K562 (cell line): ENCODE measurements at regions not wholly inside any gene's neighbourhood (a gene's known extent, or its start where the extent isn't known, plus 50 kb on each side); places are given as distances from the start of the nearest gene placed in this dataset.

ENCODE experiments used
- ATAC-seq: fragments of 200-7000 bp; cut with Tn5 transposase; 3 replicates; pipeline ENCODE4 v1.9.1; 2020; ENCODE audit warnings: moderate library complexity
- BruUV-seq: library from RNA; stranded (reverse); fragments of 400-500 nt; replicated peaks from 2 replicates; lab custom pipeline; 2021; lab: Mats Ljungman, UMichigan
- CTCF ChIA-PET: fragments of 300-600 bp; formaldehyde crosslinking; extraction: SDS; loops from one replicate; lab custom pipeline; 2021; ENCODE audit warnings: low intra/inter-chr PET ratio; lab: Yijun Ruan, JAX
- POLR2A ChIA-PET: fragments of 300-600, 350-650 bp; sonication (Branson Sonifier 250); formaldehyde crosslinking; extraction: SDS; loops from one replicate; lab custom pipeline; 2021; ENCODE audit warnings: antibody characterized with exemption, inconsistent platforms; lab: Yijun Ruan, JAX
- DNase-seq, 4 experiments: peaks; one replicate each; pipeline versions ENCODE4 v3.0.0 to v3.0.0-alpha.2; 2011 to 2018; ENCODE audit warnings: low spot score in 3 of 4, mixed read lengths in 3 of 4; ENCODE audit errors: extremely low read depth in 1 of 4
- FAIRE-seq: peaks from 2 replicates; lab custom pipeline; 2011; peaks lifted over from hg19 to GRCh38; lab: Jason Lieb, UNC
- H2AFZ ChIP-seq: 2 replicates; pipeline ENCODE4 v1.6.0; 2011; ENCODE audit warnings: low read depth, low read length, control low read depth, inconsistent platforms
- H3K27ac ChIP-seq: fragments of 200-600 bp; 3 replicates; pipeline ENCODE4 v1.8.0; 2011; ENCODE audit warnings: low read depth, mild to moderate bottlenecking, control low read depth, inconsistent platforms, low read length, moderate library complexity, mixed read lengths; ENCODE audit errors: extremely low read depth
- H3K27me3 ChIP-seq, 2 experiments: fragments of 300-600 bp in 1 of 2; 2 replicates in 1 of 2; 3 replicates in 1 of 2; pipeline versions ENCODE4 v1.6.0 to v1.8.0; 2011; ENCODE audit warnings: inconsistent platforms in 2 of 2, low read length in 2 of 2, mild to moderate bottlenecking in 1 of 2, mixed read lengths in 1 of 2, moderate library complexity in 1 of 2; ENCODE audit not compliant: control insufficient read depth in 2 of 2, insufficient read depth in 2 of 2
- H3K36me3 ChIP-seq: fragments of 300-600 bp; 3 replicates; pipeline ENCODE4 v1.8.0; 2011; ENCODE audit warnings: mild to moderate bottlenecking, low read length, inconsistent platforms; ENCODE audit not compliant: control insufficient read depth, insufficient read depth
- H3K4me1 ChIP-seq, 2 experiments: fragments of 200-600 bp in 1 of 2; replicated peaks in 1 of 2; 2 replicates in 1 of 2; 3 replicates in 1 of 2; pipeline versions ENCODE4 v1.5.1 to v1.8.0; 2011; ENCODE audit warnings: inconsistent platforms in 2 of 2, low read length in 2 of 2, mild to moderate bottlenecking in 1 of 2, mixed read lengths in 1 of 2, moderate library complexity in 1 of 2; ENCODE audit not compliant: control insufficient read depth in 2 of 2, insufficient read depth in 2 of 2
- H3K4me2 ChIP-seq: 2 replicates; pipeline ENCODE4 v1.6.1; 2011; ENCODE audit warnings: low read length, control low read depth, inconsistent platforms, mixed read lengths; ENCODE audit not compliant: insufficient read depth
- H3K4me3 ChIP-seq: fragments of 200-600 bp; sonication (generic), shearing (Covaris generic); 2 replicates; pipeline ENCODE4 v1.5.1; 2016; ENCODE audit warnings: control low read depth, inconsistent platforms
- H3K79me2 ChIP-seq: fragments of 200-600 bp; 3 replicates; pipeline ENCODE4 v1.8.0; 2011; ENCODE audit warnings: low read length, inconsistent platforms; ENCODE audit not compliant: control insufficient read depth, insufficient read depth
- H3K9ac ChIP-seq, 2 experiments: 2 replicates each; pipeline versions ENCODE4 v1.6.0 to v1.6.1; 2011; ENCODE audit warnings: low read depth in 2 of 2, low read length in 2 of 2, control low read depth in 1 of 2, inconsistent platforms in 1 of 2, mild to moderate bottlenecking in 1 of 2, mixed read lengths in 1 of 2; ENCODE audit not compliant: insufficient read depth in 1 of 2
- H3K9me1 ChIP-seq: one replicate; pipeline ENCODE4 v1.6.0; 2011; ENCODE audit warnings: inconsistent platforms, mild to moderate bottlenecking, low read length, moderate library complexity; ENCODE audit not compliant: control insufficient read depth, insufficient read depth
- H3K9me3 ChIP-seq: replicated peaks from 2 replicates; pipeline ENCODE4 v1.5.1; 2011; ENCODE audit warnings: low read depth, low read length, inconsistent platforms; ENCODE audit not compliant: control insufficient read depth, insufficient read depth
- H4K20me1 ChIP-seq: replicated peaks from 2 replicates; pipeline ENCODE4 v1.6.1; 2011; ENCODE audit warnings: low read length, inconsistent platforms, mixed read lengths; ENCODE audit not compliant: control insufficient read depth, insufficient read depth
- KAT7 ChIP-seq: sonication (generic); formaldehyde crosslinking; IDR thresholded peaks from 2 replicates; pipeline ENCODE4 v1.8.0; 2022; ENCODE audit warnings: missing genetic modification reagents, mild to moderate bottlenecking, borderline replicate concordance
- NCOA2 ChIP-seq, 2 experiments: fragments of 450-650 bp; IDR thresholded peaks; 2 replicates each; pipeline ENCODE4 v1.6.1; 2018; ENCODE audit warnings: mild to moderate bottlenecking in 2 of 2, moderate library complexity in 1 of 2; ENCODE audit not compliant: partially characterized antibody in 2 of 2
- NFRKB ChIP-seq: fragments of 450-650 bp; IDR thresholded peaks from 2 replicates; pipeline ENCODE4 v1.6.1; 2016; ENCODE audit warnings: low read depth
- PHF8 ChIP-seq: fragments of 200-600 bp; sonication (generic); IDR thresholded peaks from 2 replicates; pipeline ENCODE4 v1.6.1; 2012; ENCODE audit warnings: mixed run types, mild to moderate bottlenecking, inconsistent platforms, low read length, moderate library complexity, borderline replicate concordance
- RBFOX2 ChIP-seq: fragments of 200-400 bp; formaldehyde crosslinking; IDR thresholded peaks from 2 replicates; pipeline ENCODE4 v1.6.1; 2017; ENCODE audit warnings: low read depth, mild to moderate bottlenecking, low read length, moderate library complexity
- RBM25 ChIP-seq: fragments of 200-400 bp; formaldehyde crosslinking; IDR thresholded peaks from 2 replicates; pipeline ENCODE4 v1.6.1; 2018; ENCODE audit warnings: low read length, low read depth, moderate library complexity; ENCODE audit not compliant: severe bottlenecking
- SAP30 ChIP-seq: fragments of 200-600 bp; sonication (generic); IDR thresholded peaks from 2 replicates; pipeline ENCODE4 v1.6.1; 2012; ENCODE audit warnings: borderline replicate concordance, low read depth, mild to moderate bottlenecking, moderate library complexity, low read length, control low read depth, inconsistent platforms; ENCODE audit not compliant: insufficient read depth, poor library complexity, severe bottlenecking
- SP1 ChIP-seq: sonication (generic); formaldehyde crosslinking; IDR thresholded peaks from 2 replicates; pipeline ENCODE4 v1.8.1; 2022; ENCODE audit warnings: mild to moderate bottlenecking, missing genetic modification reagents
- SRSF7 ChIP-seq: fragments of 200-400 bp; formaldehyde crosslinking; optimal IDR thresholded peaks from 2 replicates; pipeline ENCODE3; 2017; ENCODE audit warnings: mild to moderate bottlenecking, low read depth, low read length
- ZBTB17 ChIP-seq: fragments of 450-650 bp; formaldehyde crosslinking; IDR thresholded peaks from 2 replicates; pipeline ENCODE4 v1.4.0; 2020; ENCODE audit warnings: mild to moderate bottlenecking
- ZNF316 ChIP-seq: fragments of 450-650 bp; IDR thresholded peaks from 2 replicates; pipeline ENCODE4 v1.6.1; 2016
- WGBS: fragments of 100-300 bp; shearing (Covaris generic); methylation state at CpG from one replicate; pipeline ENCODE4 v1.1.6; 2016; ENCODE audit warnings: low coverage, mixed read lengths; ENCODE audit not compliant: insufficient coverage; ENCODE audit errors: missing lambda C conversion rate; 5-methylcytosine and 5-hydroxymethylcytosine counted together
- in situ Hi-C: fragments of 300-500 bp; cut with MboI; formaldehyde crosslinking; loops from 4 replicates; pipeline ENCODE4 v1.15.0; 2018; ENCODE audit warnings: inconsistent platforms, mixed read lengths
- intact Hi-C: fragments of 100-400 bp; cut with micrococcal nuclease; formaldehyde crosslinking; loops from 2 replicates; pipeline ENCODE4 v1.14.2; 2022
- TF ChIP-seq, protein P1 (sequence below): fragments of 250-450 bp; sonication (Bioruptor Pico); IDR thresholded peaks from 2 replicates; pipeline ENCODE4 v1.5.0; 2020; ENCODE audit warnings: mild to moderate bottlenecking

DNA sequence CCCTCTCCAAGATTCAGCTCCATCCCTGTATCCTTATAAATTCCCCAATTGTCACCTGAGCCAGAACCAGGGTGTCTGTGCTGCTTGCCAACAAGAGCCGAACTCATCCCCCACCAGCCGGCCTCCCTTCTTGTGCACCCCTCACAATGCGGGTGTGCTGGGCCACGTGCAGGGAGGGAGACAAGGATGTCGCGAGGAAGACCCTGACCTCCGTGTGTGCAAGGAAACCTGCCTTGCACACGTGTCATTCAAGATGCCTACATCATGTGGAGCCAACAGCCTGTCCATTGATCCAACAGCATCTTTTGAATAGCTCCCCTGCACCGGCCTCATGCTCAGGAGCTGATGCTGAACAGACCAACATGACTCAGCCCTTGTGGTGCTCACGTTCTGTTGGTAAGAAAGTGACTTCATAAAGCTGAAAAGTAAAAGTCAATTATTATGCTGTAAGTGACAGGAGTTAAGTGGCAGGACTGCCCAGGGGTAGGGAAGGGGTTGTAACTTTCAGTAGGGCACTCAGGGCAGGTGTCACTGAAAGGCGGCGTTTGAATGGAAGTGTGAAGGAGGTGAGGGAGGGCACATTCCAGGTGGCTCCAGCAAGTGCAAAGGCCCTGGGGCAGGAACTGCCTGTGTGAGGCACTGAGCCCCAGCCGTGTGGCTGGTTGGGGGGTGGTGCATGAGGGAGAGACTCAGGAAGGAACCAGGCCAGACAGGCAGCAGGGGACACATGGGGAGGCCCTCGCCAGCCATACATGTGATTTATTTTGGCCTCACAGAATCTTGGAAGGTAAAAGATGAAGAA is 302.2 kb downstream of the FOXL1 start:
- peaks cover 38 to 70% of the 10 kb centered on the region in 2 experiments for H3K27me3 ChIP-seq

GRCh38 chr16:86881118-86881510 is 302.8 kb downstream of the FOXL1 start:
- ATAC-seq (no peak), DNase-seq (no peak), FAIRE-seq (no peak)
- Histone ChIP-seq H4K20me1 (peaks cover 12% of the 10 kb centered on the region; the same call in 1 of the 2 replicates), H3K9me3 (no peaks in the 10 kb centered on the region), H3K4me2 (no peak overlapping the region), H3K36me3 (no peaks in the 10 kb centered on the region), H3K79me2 (no peaks in the 10 kb centered on the region), H3K27me3 (peaks cover 38 to 73% of the 10 kb centered on the region in 2 experiments; a peak in 4 of 5 replicates), H2AFZ (no peak overlapping the region), H3K9me1 (peaks cover 3% of the 10 kb centered on the region), H3K27ac (no peak overlapping the region), H3K4me3 (no peak overlapping the region), H3K9ac (no peak overlapping the region), H3K4me1 (peaks cover 0 to 4% of the 10 kb centered on the region in 2 experiments; a peak in 1 of 5 replicates)
- POLR2A ChIA-PET = no interaction called here
- CTCF ChIA-PET = no interaction called here
- TF ChIP-seq SAP30 = no peak
- TF ChIP-seq ZNF316 = no peak
- no peak for TF ChIP-seq PHF8
- TF ChIP-seq, protein P1, sequence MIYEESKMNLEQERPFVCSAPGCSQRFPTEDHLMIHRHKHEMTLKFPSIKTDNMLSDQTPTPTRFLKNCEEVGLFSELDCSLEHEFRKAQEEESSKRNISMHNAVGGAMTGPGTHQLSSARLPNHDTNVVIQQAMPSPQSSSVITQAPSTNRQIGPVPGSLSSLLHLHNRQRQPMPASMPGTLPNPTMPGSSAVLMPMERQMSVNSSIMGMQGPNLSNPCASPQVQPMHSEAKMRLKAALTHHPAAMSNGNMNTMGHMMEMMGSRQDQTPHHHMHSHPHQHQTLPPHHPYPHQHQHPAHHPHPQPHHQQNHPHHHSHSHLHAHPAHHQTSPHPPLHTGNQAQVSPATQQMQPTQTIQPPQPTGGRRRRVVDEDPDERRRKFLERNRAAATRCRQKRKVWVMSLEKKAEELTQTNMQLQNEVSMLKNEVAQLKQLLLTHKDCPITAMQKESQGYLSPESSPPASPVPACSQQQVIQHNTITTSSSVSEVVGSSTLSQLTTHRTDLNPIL (CRISPR knock-in tag) = no peak
- TF ChIP-seq NCOA2 (IDR thresholded peaks at IDR 0.05; ENCODE audit: partially characterized antibody in 2 of 2) = no peak
- no peak for TF ChIP-seq SRSF7
- no peak for TF ChIP-seq KAT7 (CRISPR knock-in tag)
- no peak for TF ChIP-seq ZBTB17 (CRISPR knock-in tag)
- TF ChIP-seq NFRKB = no peak
- TF ChIP-seq SP1 (CRISPR knock-in tag) = no peak
- BruUV-seq = no TSS peak
- intact Hi-C loops (no loop called here), in situ Hi-C loops (no loop called here)
- 2% methylated on average over 12 of the region's 12 CpGs for WGBS

More for the DNA sequence above, 302.2 kb downstream of the FOXL1 start:
- FAIRE-seq (no peak), DNase-seq (no peak), ATAC-seq (no peak)
- H3K9ac ChIP-seq = no peak overlapping the region
- no peak for TF ChIP-seq RBFOX2
- peak; percentile 30 for TF ChIP-seq RBM25
- H3K4me3 ChIP-seq = no peak overlapping the region
- H3K9me3 ChIP-seq = no peaks in the 10 kb centered on the region
- no peaks in the 10 kb centered on the region for H3K79me2 ChIP-seq
- in situ Hi-C loops = no loop called here
- intact Hi-C loops = no loop called here
- 3% methylated on average over 13 of the region's 14 CpGs for WGBS
- H3K4me1 ChIP-seq = peaks cover 0 to 4% of the 10 kb centered on the region in 2 experiments; a peak in 1 of 5 replicates
- ChIA-PET CTCF (no interaction called here), POLR2A (no interaction called here)
- H3K4me2 ChIP-seq = no peak overlapping the region
- peaks cover 3% of the 10 kb centered on the region for H3K9me1 ChIP-seq
- no peaks in the 10 kb centered on the region for H3K36me3 ChIP-seq
- H3K27ac ChIP-seq = no peak overlapping the region
- peaks cover 12% of the 10 kb centered on the region; the same call in 1 of the 2 replicates for H4K20me1 ChIP-seq
- BruUV-seq = no TSS peak
- no peak overlapping the region for H2AFZ ChIP-seq
